ENCODE measurements at regions not wholly inside any gene's neighbourhood (a gene's known extent, or its start where the extent isn't known, plus 50 kb on each side); places are given as distances from the start of the nearest gene placed in this dataset.
"Not testable (repeated sequence)": the region's sequence is repeated elsewhere in the genome, so short reads cannot be mapped to it uniquely, and the experiment has no call there.

GRCh38 chr5:116862632-116863455 lies 288.2 kb upstream of the SEMA6A start:
- DNase-seq = no peak
- Mint-ChIP-seq H3K4me3 (no peak overlapping the region), H3K9me3 (peaks cover 0 to 3% of the 10 kb centered on the region in 2 donors), H3K4me1 (ENCODE audit: low read depth) (no peaks in the 10 kb centered on the region), H3K27ac (no peak overlapping the region), H3K27me3 (ENCODE audit: low read depth) (no peaks in the 10 kb centered on the region), H3K36me3 (ENCODE audit: insufficient read depth in 2 of 2) (no peaks in the 10 kb centered on the region)
- ATAC-seq (replicated peaks in 1 of 2) = no peak

- Mint-ChIP-seq H3K36me3 (ENCODE audit: insufficient read depth in 2 of 2) (no peaks in the 10 kb centered on the region), H3K9me3 (peaks cover 0 to 1% of the 10 kb centered on the region in 2 donors), H3K4me1 (ENCODE audit: low read depth) (no peaks in the 10 kb centered on the region), H3K27ac (no peak overlapping the region), H3K27me3 (ENCODE audit: low read depth) (no peaks in the 10 kb centered on the region), H3K4me3 (no peak overlapping the region)
- ATAC-seq (replicated peaks in 1 of 2) (no peak), DNase-seq (no peak)
Measured at GRCh38 chr5:116861666-116862065, 287.0 kb upstream of the SEMA6A start.

GRCh38 chr5:116861097-116861496 lies 286.5 kb upstream of the SEMA6A start:
- Mint-ChIP-seq H3K27ac (no peak overlapping the region), H3K36me3 (ENCODE audit: insufficient read depth in 2 of 2) (no peaks in the 10 kb centered on the region), H3K9me3 (peaks cover 0 to 1% of the 10 kb centered on the region in 2 donors), H3K4me3 (no peak overlapping the region), H3K27me3 (ENCODE audit: low read depth) (no peaks in the 10 kb centered on the region), H3K4me1 (ENCODE audit: low read depth) (no peaks in the 10 kb centered on the region)
- DNase-seq = no peak
- no peak for ATAC-seq (replicated peaks in 1 of 2)

- Mint-ChIP-seq H3K4me1 (ENCODE audit: low read depth) (no peaks in the 10 kb centered on the region), H3K36me3 (ENCODE audit: insufficient read depth in 2 of 2) (no peaks in the 10 kb centered on the region), H3K9me3 (peaks cover 0 to 1% of the 10 kb centered on the region in 2 donors), H3K4me3 (no peak overlapping the region), H3K27ac (no peak overlapping the region), H3K27me3 (ENCODE audit: low read depth) (no peaks in the 10 kb centered on the region)
- ATAC-seq (replicated peaks in 1 of 2) (no peak), DNase-seq (no peak)
Measured at GRCh38 chr5:116859666-116860320, 285.2 kb upstream of the SEMA6A start.

- Mint-ChIP-seq H3K4me1 (ENCODE audit: low read depth) (no peaks in the 10 kb centered on the region), H3K27me3 (ENCODE audit: low read depth) (no peaks in the 10 kb centered on the region), H3K36me3 (ENCODE audit: insufficient read depth in 2 of 2) (no peaks in the 10 kb centered on the region)
Measured at GRCh38 chr5:116858705-116859333, 284.2 kb upstream of the SEMA6A start.

GRCh38 chr5:116858020-116858419 lies 283.4 kb upstream of the SEMA6A start:
- not testable (repeated sequence) for DNase-seq; H3K27ac Mint-ChIP-seq; H3K36me3 Mint-ChIP-seq (ENCODE audit: insufficient read depth in 2 of 2); H3K9me3 Mint-ChIP-seq; ATAC-seq (replicated peaks in 1 of 2); H3K4me1 Mint-ChIP-seq (ENCODE audit: low read depth); H3K4me3 Mint-ChIP-seq; H3K27me3 Mint-ChIP-seq (ENCODE audit: low read depth)

More at GRCh38 chr5:116858705-116859333, 284.2 kb upstream of the SEMA6A start:
- ATAC-seq (replicated peaks in 1 of 2) (no peak), DNase-seq (no peak)
- H3K9me3 Mint-ChIP-seq = peaks cover 0 to 1% of the 10 kb centered on the region in 2 donors
- H3K27ac Mint-ChIP-seq = no peak overlapping the region
- no peak overlapping the region for H3K4me3 Mint-ChIP-seq

- no peak overlapping the region for H3K4me3 Mint-ChIP-seq
- no peak overlapping the region for H3K27ac Mint-ChIP-seq
- H3K36me3 Mint-ChIP-seq (ENCODE audit: insufficient read depth in 2 of 2) = no peaks in the 10 kb centered on the region
- H3K27me3 Mint-ChIP-seq (ENCODE audit: low read depth) = no peaks in the 10 kb centered on the region
- no peak for DNase-seq
- H3K4me1 Mint-ChIP-seq (ENCODE audit: low read depth) = no peaks in the 10 kb centered on the region
- no peaks in the 10 kb centered on the region for H3K9me3 Mint-ChIP-seq
- ATAC-seq (replicated peaks in 1 of 2) = no peak
Measured at GRCh38 chr5:116856271-116856670, 281.6 kb upstream of the SEMA6A start.

- Mint-ChIP-seq H3K9me3 (peaks cover 0 to 6% of the 10 kb centered on the region in 2 donors), H3K27ac (no peak overlapping the region), H3K27me3 (ENCODE audit: low read depth) (no peaks in the 10 kb centered on the region), H3K4me3 (no peak overlapping the region), H3K36me3 (ENCODE audit: insufficient read depth in 2 of 2) (no peaks in the 10 kb centered on the region), H3K4me1 (ENCODE audit: low read depth) (no peaks in the 10 kb centered on the region)
- no peak for DNase-seq
- no peak for ATAC-seq (replicated peaks in 1 of 2)
Measured at GRCh38 chr5:116853992-116854391, 279.4 kb upstream of the SEMA6A start.

- no peak for DNase-seq
- Mint-ChIP-seq H3K27me3 (ENCODE audit: low read depth) (no peaks in the 10 kb centered on the region), H3K4me3 (no peak overlapping the region), H3K9me3 (peaks cover 0 to 6% of the 10 kb centered on the region in 2 donors), H3K27ac (no peak overlapping the region), H3K36me3 (ENCODE audit: insufficient read depth in 2 of 2) (no peaks in the 10 kb centered on the region), H3K4me1 (ENCODE audit: low read depth) (no peaks in the 10 kb centered on the region)
- ATAC-seq (replicated peaks in 1 of 2) = no peak
Measured at GRCh38 chr5:116848954-116849581, 274.4 kb upstream of the SEMA6A start.

- no peak overlapping the region for H3K4me3 Mint-ChIP-seq
- peaks cover 0 to 6% of the 10 kb centered on the region in 2 donors for H3K9me3 Mint-ChIP-seq
- no peak for DNase-seq
- H3K27ac Mint-ChIP-seq = no peak overlapping the region
- H3K27me3 Mint-ChIP-seq (ENCODE audit: low read depth) = no peaks in the 10 kb centered on the region
- H3K4me1 Mint-ChIP-seq (ENCODE audit: low read depth) = no peaks in the 10 kb centered on the region
- no peaks in the 10 kb centered on the region for H3K36me3 Mint-ChIP-seq (ENCODE audit: insufficient read depth in 2 of 2)
- ATAC-seq (replicated peaks in 1 of 2) = no peak
Measured at GRCh38 chr5:116847960-116848359, 273.3 kb upstream of the SEMA6A start.

- H3K4me1 Mint-ChIP-seq (ENCODE audit: low read depth) = no peaks in the 10 kb centered on the region
- no peaks in the 10 kb centered on the region for H3K27me3 Mint-ChIP-seq (ENCODE audit: low read depth)
Measured at GRCh38 chr5:116844015-116844414, 269.4 kb upstream of the SEMA6A start.

GRCh38 chr5:116842514-116842961 lies 267.9 kb upstream of the SEMA6A start:
- H3K9me3 Mint-ChIP-seq = no peaks in the 10 kb centered on the region
- ATAC-seq (replicated peaks in 1 of 2) (no peak), DNase-seq (no peak)
- H3K4me3 Mint-ChIP-seq = no peak overlapping the region
- H3K27me3 Mint-ChIP-seq (ENCODE audit: low read depth) = no peaks in the 10 kb centered on the region
- H3K36me3 Mint-ChIP-seq (ENCODE audit: insufficient read depth in 2 of 2) = no peaks in the 10 kb centered on the region
- no peaks in the 10 kb centered on the region for H3K4me1 Mint-ChIP-seq (ENCODE audit: low read depth)
- H3K27ac Mint-ChIP-seq = no peak overlapping the region

More at GRCh38 chr5:116844015-116844414, 269.4 kb upstream of the SEMA6A start:
- H3K36me3 Mint-ChIP-seq (ENCODE audit: insufficient read depth in 2 of 2) = no peaks in the 10 kb centered on the region
- no peak overlapping the region for H3K4me3 Mint-ChIP-seq
- H3K27ac Mint-ChIP-seq = no peak overlapping the region
- ATAC-seq (replicated peaks in 1 of 2) (no peak), DNase-seq (no peak)
- H3K9me3 Mint-ChIP-seq = no peaks in the 10 kb centered on the region

- no peak for ATAC-seq (replicated peaks in 1 of 2)
Measured at GRCh38 chr5:116841734-116842133, 267.1 kb upstream of the SEMA6A start.

More at GRCh38 chr5:116841734-116842133, 267.1 kb upstream of the SEMA6A start:
- H3K27ac Mint-ChIP-seq = no peak overlapping the region
- no peaks in the 10 kb centered on the region for H3K36me3 Mint-ChIP-seq (ENCODE audit: insufficient read depth in 2 of 2)
- H3K4me1 Mint-ChIP-seq (ENCODE audit: low read depth) = no peaks in the 10 kb centered on the region
- H3K4me3 Mint-ChIP-seq = no peak overlapping the region
- no peak for DNase-seq
- no peaks in the 10 kb centered on the region for H3K27me3 Mint-ChIP-seq (ENCODE audit: low read depth)
- H3K9me3 Mint-ChIP-seq = peaks cover 0 to 3% of the 10 kb centered on the region in 2 donors

Measured in activated T-cell treated with anti-CD3 and anti-CD28 coated beads, Interleukin-2, amount 50 U/mL, for 72 hours (primary cell).